ENCODE measurements at regions not wholly inside any gene's neighbourhood (a gene's known extent, or its start where the extent isn't known, plus 50 kb on each side); places are given as distances from the start of the nearest gene placed in this dataset.

- Mint-ChIP-seq H3K27ac (no peak overlapping the region), H3K27me3 (ENCODE audit: low read depth) (peaks cover 29% of the 10 kb centered on the region), H3K4me3 (no peak overlapping the region), H3K36me3 (no peaks in the 10 kb centered on the region), H3K9me3 (peaks cover 2% of the 10 kb centered on the region; the same call in 1 of the 2 replicates), H3K4me1 (no peaks in the 10 kb centered on the region)
- TF ChIP-seq CDX4 (CRISPR knock-in tag; IDR thresholded peaks at IDR 0.05; ENCODE audit: borderline replicate concordance) (no peak), ZNF512 (CRISPR knock-in tag; IDR thresholded peaks at IDR 0.05; ENCODE audit: borderline replicate concordance) (no peak), RORB (CRISPR knock-in tag; IDR thresholded peaks at IDR 0.05) (no peak), TP53 (CRISPR knock-in tag; IDR thresholded peaks at IDR 0.05) (no peak), MLX (CRISPR knock-in tag; IDR thresholded peaks at IDR 0.05) (no peak)
- ATAC-seq (no peak), DNase-seq (ENCODE audit: low spot score) (no peak)
- POLR2A ChIA-PET = no interaction called here
- CTCF ChIA-PET = no interaction called here
Measured at GRCh38 chr9:38259056-38259455, 133.4 kb upstream of the ALDH1B1 start.

- Mint-ChIP-seq H3K4me3 (no peak overlapping the region), H3K9me3 (no peaks in the 10 kb centered on the region), H3K27ac (no peak overlapping the region), H3K36me3 (no peaks in the 10 kb centered on the region), H3K4me1 (no peaks in the 10 kb centered on the region), H3K27me3 (ENCODE audit: low read depth) (peaks cover 24% of the 10 kb centered on the region)
- POLR2A ChIA-PET = no interaction called here
- no peak for DNase-seq (ENCODE audit: low spot score)
- CTCF ChIA-PET = no interaction called here
- ATAC-seq = no peak
- TF ChIP-seq GRHL2 (CRISPR knock-in tag; IDR thresholded peaks at IDR 0.05; ENCODE audit: insufficient replicate concordance, severe bottlenecking) (no peak), ELF4 (CRISPR knock-in tag; IDR thresholded peaks at IDR 0.05; ENCODE audit: low read depth) (no peak), ZNF263 (CRISPR knock-in tag; IDR thresholded peaks at IDR 0.05; ENCODE audit: low read depth) (no peak)
Measured at GRCh38 chr9:38257626-38258215, 134.8 kb upstream of the ALDH1B1 start.

GRCh38 chr9:38256461-38256860 is 136.0 kb upstream of the ALDH1B1 start:
- ATAC-seq (no peak), DNase-seq (ENCODE audit: low spot score) (no peak)
- CTCF ChIA-PET = no interaction called here
- no peak for TF ChIP-seq FOXP1 (CRISPR knock-in tag; IDR thresholded peaks at IDR 0.05; ENCODE audit: borderline replicate concordance)
- TF ChIP-seq NR1H2 (CRISPR knock-in tag; IDR thresholded peaks at IDR 0.05) = no peak
- no peak for TF ChIP-seq E2F5 (CRISPR knock-in tag; IDR thresholded peaks at IDR 0.05)
- no peak for TF ChIP-seq GRHL2 (CRISPR knock-in tag; IDR thresholded peaks at IDR 0.05; ENCODE audit: insufficient replicate concordance, severe bottlenecking)
- TF ChIP-seq SP1 (CRISPR knock-in tag; conservative IDR thresholded peaks at IDR 0.05) = no peak
- no peak for TF ChIP-seq NFE2L1 (CRISPR knock-in tag; IDR thresholded peaks at IDR 0.05)
- no peak for TF ChIP-seq IRF2 (CRISPR knock-in tag; IDR thresholded peaks at IDR 0.05; ENCODE audit: borderline replicate concordance, low read depth)
- TF ChIP-seq ZNF416 (CRISPR knock-in tag; IDR thresholded peaks at IDR 0.05) = no peak
- TF ChIP-seq ZNF138 (CRISPR knock-in tag; conservative IDR thresholded peaks at IDR 0.05) = no peak
- no peak for TF ChIP-seq IRF1 (CRISPR knock-in tag; IDR thresholded peaks at IDR 0.05)
- TF ChIP-seq ZNF121 (CRISPR knock-in tag; IDR thresholded peaks at IDR 0.05) = no peak
- TF ChIP-seq TEAD4 (CRISPR knock-in tag; IDR thresholded peaks at IDR 0.05) = no peak
- Mint-ChIP-seq H3K9me3 (no peaks in the 10 kb centered on the region), H3K27ac (no peak overlapping the region), H3K36me3 (no peaks in the 10 kb centered on the region), H3K27me3 (ENCODE audit: low read depth) (peaks cover 24% of the 10 kb centered on the region), H3K4me1 (no peaks in the 10 kb centered on the region), H3K4me3 (no peak overlapping the region)
- POLR2A ChIA-PET = no interaction called here

Measured in WTC11 (cell line).